ENCODE measurements at regions not wholly inside any gene's neighbourhood (a gene's known extent, or its start where the extent isn't known, plus 50 kb on each side); places are given as distances from the start of the nearest gene placed in this dataset.

GRCh38 chr2:164090533-164090932 is 354.7 kb upstream of the FIGN start:
- Histone ChIP-seq H3K4me3 (no peak overlapping the region), H3K27ac (no peak overlapping the region), H3K4me1 (no peaks in the 10 kb centered on the region), H3K27me3 (no peaks in the 10 kb centered on the region), H3K9me3 (no peaks in the 10 kb centered on the region), H3K36me3 (no peaks in the 10 kb centered on the region)
- DNase-seq (no peak), ATAC-seq (no peak)
- intact Hi-C loops (cut with DNase I), result no loop called here
- no peak for TF ChIP-seq CTCF (IDR thresholded peaks at IDR 0.05)

DNA sequence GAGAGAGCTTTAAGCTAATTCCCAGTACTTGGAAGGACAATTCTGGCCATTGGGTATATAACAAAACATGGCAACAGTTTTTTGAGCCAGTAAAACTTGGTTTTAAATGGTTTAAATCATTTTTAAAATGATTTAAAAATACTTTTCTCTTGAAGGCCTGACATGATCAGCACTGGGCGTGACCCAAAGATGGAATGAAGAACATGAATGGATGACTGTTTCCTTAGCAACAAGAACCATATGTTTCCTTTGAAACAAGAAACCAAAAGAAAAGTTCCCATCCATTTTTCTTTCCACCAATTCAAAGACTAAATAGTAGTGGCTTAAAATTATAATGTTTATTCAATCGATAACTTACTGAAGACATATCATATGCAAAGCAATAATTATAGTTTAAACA is 348.3 kb upstream of the FIGN start:
- DNase-seq (no peak), ATAC-seq (no peak)
- no peaks in the 10 kb centered on the region for H3K36me3 ChIP-seq
- no peaks in the 10 kb centered on the region for H3K27me3 ChIP-seq
- H3K27ac ChIP-seq, result no peak overlapping the region
- TF ChIP-seq CTCF (IDR thresholded peaks at IDR 0.05), result no peak
- intact Hi-C loops (cut with DNase I), result no loop called here
- H3K4me3 ChIP-seq, result no peak overlapping the region
- H3K4me1 ChIP-seq, result no peaks in the 10 kb centered on the region
- H3K9me3 ChIP-seq, result no peaks in the 10 kb centered on the region

DNA sequence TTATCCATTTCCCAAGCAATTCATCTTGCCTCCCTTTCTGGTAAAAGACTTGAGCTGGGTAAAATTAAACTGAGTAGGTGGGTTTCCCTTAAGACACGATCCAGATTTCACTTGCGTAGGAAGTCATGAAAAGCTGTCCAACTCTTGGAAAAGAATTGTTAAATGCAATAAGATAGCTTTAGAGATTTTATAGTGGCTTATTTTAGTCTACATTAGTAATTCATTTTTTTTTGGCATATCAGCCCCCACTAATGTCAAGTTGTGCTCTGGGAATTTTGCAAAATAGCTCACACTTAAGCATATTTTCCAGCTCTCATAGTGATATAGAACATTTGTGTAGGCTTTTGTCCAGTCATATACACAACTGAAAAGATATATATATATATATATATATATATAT is 344.7 kb upstream of the FIGN start:
- Histone ChIP-seq H3K27ac (no peak overlapping the region), H3K4me1 (no peaks in the 10 kb centered on the region), H3K4me3 (no peak overlapping the region), H3K36me3 (no peaks in the 10 kb centered on the region), H3K27me3 (no peaks in the 10 kb centered on the region), H3K9me3 (no peaks in the 10 kb centered on the region)
- TF ChIP-seq CTCF (IDR thresholded peaks at IDR 0.05), result no peak
- no peak for ATAC-seq
- intact Hi-C loops (cut with DNase I), result no loop called here
- DNase-seq, result peak in 2 of 4 donors; percentile 16 to 24

DNA sequence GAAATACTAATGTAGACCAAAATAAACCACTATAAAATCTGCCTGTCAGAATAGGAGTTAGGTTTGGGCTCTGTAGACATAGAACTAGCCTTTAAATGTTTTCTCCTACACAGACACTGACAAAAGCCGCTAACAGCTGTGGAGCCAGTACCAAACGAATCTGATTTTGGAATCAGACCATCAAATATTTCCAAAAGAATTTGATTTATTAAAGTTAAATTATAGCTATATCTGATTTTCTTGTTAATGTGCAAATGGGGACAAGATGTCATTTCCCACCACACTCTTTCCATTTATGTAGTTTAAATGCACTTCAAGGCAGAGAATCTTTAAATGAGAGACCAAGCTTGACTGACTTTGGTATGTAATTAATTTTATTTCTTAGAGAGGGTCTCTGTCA is 343.4 kb upstream of the FIGN start:
- DNase-seq (no peak), ATAC-seq (no peak)
- no peaks in the 10 kb centered on the region for H3K36me3 ChIP-seq
- intact Hi-C loops (cut with DNase I), result no loop called here
- H3K27me3 ChIP-seq, result no peaks in the 10 kb centered on the region
- no peaks in the 10 kb centered on the region for H3K9me3 ChIP-seq
- no peaks in the 10 kb centered on the region for H3K4me1 ChIP-seq
- H3K27ac ChIP-seq, result no peak overlapping the region
- H3K4me3 ChIP-seq, result no peak overlapping the region
- TF ChIP-seq CTCF (IDR thresholded peaks at IDR 0.05), result no peak

DNA sequence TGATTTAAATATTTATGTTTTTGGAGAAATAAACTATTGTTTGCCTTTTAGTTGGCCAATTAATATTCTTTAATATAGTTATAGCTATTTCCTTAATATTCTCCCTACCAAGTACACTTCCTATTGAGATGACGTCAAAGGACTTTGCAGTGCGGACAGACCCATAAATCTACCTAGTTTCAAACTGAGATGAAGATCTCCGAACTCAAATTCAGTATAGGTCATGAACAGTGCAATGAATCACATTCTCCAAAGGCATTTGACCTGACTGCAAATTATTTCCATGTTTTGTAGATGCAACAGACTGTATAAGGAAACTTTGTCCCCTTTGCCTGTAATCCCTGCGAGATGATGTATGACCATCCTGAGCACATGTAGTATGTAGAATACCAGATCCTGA is 342.6 kb upstream of the FIGN start:
- H3K36me3 ChIP-seq, result no peaks in the 10 kb centered on the region
- H3K9me3 ChIP-seq, result no peaks in the 10 kb centered on the region
- TF ChIP-seq CTCF (IDR thresholded peaks at IDR 0.05), result no peak
- DNase-seq, result no peak
- no peaks in the 10 kb centered on the region for H3K4me1 ChIP-seq
- H3K27ac ChIP-seq, result no peak overlapping the region
- no peak overlapping the region for H3K4me3 ChIP-seq
- intact Hi-C loops (cut with DNase I), result no loop called here
- no peaks in the 10 kb centered on the region for H3K27me3 ChIP-seq
- ATAC-seq, result no peak

Data from left lung (tissue), 4 donors.